Spleen (tissue), 11 donors: ENCODE measurements at regions not wholly inside any gene's neighbourhood (a gene's known extent, or its start where the extent isn't known, plus 50 kb on each side); places are given as distances from the start of the nearest gene placed in this dataset.

Experiments
- DNase-seq: peaks from one replicate; pipeline ENCODE4 v3.0.0-alpha.2; 2020
- H3K27ac ChIP-seq, 8 donors: fragments of 200-600 bp; sonication (generic) in 7 of 8; 1 replicate in 4 of 8; 2 replicates in 4 of 8; pipeline versions ENCODE4 v1.5.0 to v1.8.0; 2016 to 2021; ENCODE audit warnings: inconsistent platforms in 4 of 8, mild to moderate bottlenecking in 4 of 8, moderate library complexity in 1 of 8
- H3K27me3 ChIP-seq, 7 donors: fragments of 200-600 bp; sonication (generic) in 6 of 7; replicated peaks in 1 of 7; 1 replicate in 4 of 7; 2 replicates in 3 of 7; pipeline versions ENCODE4 v1.5.0 to v1.8.0; 2016 to 2021; ENCODE audit warnings: inconsistent platforms in 3 of 7, mild to moderate bottlenecking in 1 of 7
- H3K36me3 ChIP-seq, 6 donors: fragments of 200-600 bp; sonication (generic) in 5 of 6; 1 replicate in 4 of 6; 2 replicates in 2 of 6; pipeline versions ENCODE4 v1.5.0 to v1.8.0; 2016 to 2021; ENCODE audit warnings: inconsistent platforms in 2 of 6
- H3K4me1 ChIP-seq, 6 donors: fragments of 200-600 bp; sonication (generic) in 5 of 6; 1 replicate in 3 of 6; 2 replicates in 3 of 6; pipeline versions ENCODE4 v1.5.0 to v1.8.0; 2016 to 2021; ENCODE audit warnings: inconsistent platforms in 3 of 6
- H3K4me3 ChIP-seq, 8 donors: fragments of 200-600 bp; sonication (generic) in 7 of 8; 1 replicate in 4 of 8; 2 replicates in 4 of 8; pipeline versions ENCODE4 v1.5.0 to v1.8.0; 2016 to 2021; ENCODE audit warnings: inconsistent platforms in 4 of 8, mild to moderate bottlenecking in 4 of 8, moderate library complexity in 2 of 8
- H3K9me3 ChIP-seq, 8 donors: fragments of 200-600 bp; sonication (generic) in 7 of 8; 1 replicate in 4 of 8; 2 replicates in 4 of 8; pipeline versions ENCODE4 v1.5.0 to v1.8.0; 2016 to 2021; ENCODE audit warnings: inconsistent platforms in 4 of 8
- CTCF ChIP-seq, 11 experiments: fragments of 200-600 bp in 7 of 11; fragments of 450-650 bp in 4 of 11; sonication (generic) in 4 of 11; IDR thresholded peaks in 8 of 11; conservative IDR thresholded peaks in 3 of 11; 1 replicate in 7 of 11; 2 replicates in 4 of 11; pipeline versions ENCODE4 v1.4.0 to v1.8.0; 2016 to 2021; ENCODE audit warnings: antibody characterized with exemption in 11 of 11, inconsistent platforms in 4 of 11, mild to moderate bottlenecking in 1 of 11
- POLR2A ChIP-seq, 3 donors: fragments of 450-650 bp; IDR thresholded peaks; one replicate each; pipeline ENCODE4 v1.5.1; 2017; ENCODE audit warnings: antibody characterized with exemption in 3 of 3, mild to moderate bottlenecking in 1 of 3
- POLR2AphosphoS5 ChIP-seq, 3 donors: sonication (generic); formaldehyde crosslinking; IDR thresholded peaks; one replicate each; pipeline ENCODE4 v1.5.1; 2017; ENCODE audit warnings: antibody characterized with exemption in 3 of 3
- WGBS, 5 donors: extraction: QIAGEN DNeasy Blood & Tissue Kit in 3 of 5; methylation state at CpG; one replicate each; pipeline versions ENCODE4 v1.1.5 to v1.1.7; 2013 to 2018; 5-methylcytosine and 5-hydroxymethylcytosine counted together
- intact Hi-C: fragments of 100-400 bp; cut with DNase I; formaldehyde crosslinking; loops from one replicate; pipeline ENCODE4 v1.15.0; 2023; ENCODE audit warnings: low total_unique reads
- donor health status: healthy with polysubstance abuse.
- donor health status: DM: no; HTN: no; CAD: no; lungs with moderate emphysema.
- donor health status: DM: no; HTN: no; CAD: no.
- donor health status: Bipolar disorder and iron deficiency.
- donor health status: healthy.
- donor health status: DM: no; HTN: no; CAD: no.
- donor health status: DM: yes; HTN: yes; CAD: no.

DNA sequence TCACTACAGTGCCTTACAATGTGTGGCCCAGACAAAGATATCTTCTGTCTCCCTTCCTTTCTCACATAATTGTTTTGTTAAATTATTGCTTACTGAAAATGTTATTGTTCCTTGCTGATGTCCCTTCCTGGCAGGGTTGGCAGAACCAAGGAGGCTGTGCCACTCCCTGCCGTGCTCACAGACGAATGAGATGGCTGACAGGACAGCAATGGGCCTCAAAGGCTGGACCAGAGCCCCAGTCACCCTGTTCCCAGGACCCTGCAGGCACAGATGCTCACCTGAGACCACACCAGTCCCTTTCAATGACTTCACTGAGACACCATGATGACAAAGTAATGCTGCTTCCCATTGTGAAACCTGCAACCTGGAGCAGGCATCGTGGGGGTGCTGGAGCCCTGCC is 375.1 kb downstream of the HACE1 start:
- TF ChIP-seq POLR2A (IDR thresholded peaks at IDR 0.05) (no peak), CTCF (IDR thresholded peaks at IDR 0.05 in 8 of 11, conservative IDR thresholded peaks at IDR 0.05 in 3 of 11) (no peak), POLR2AphosphoS5 (IDR thresholded peaks at IDR 0.05) (no peak)
- intact Hi-C loops: no loop called here
- Histone ChIP-seq H3K36me3 (no peaks in the 10 kb centered on the region), H3K27ac (no peak overlapping the region), H3K4me3 (no peak overlapping the region), H3K27me3 (no peaks in the 10 kb centered on the region), H3K9me3 (no peaks in the 10 kb centered on the region), H3K4me1 (no peaks in the 10 kb centered on the region)
- WGBS, 5 donors: 64 to 82% (median 80%) methylated on average over 3 of the region's 3 CpGs
- DNase-seq: peak; percentile 33

- TF ChIP-seq POLR2A (IDR thresholded peaks at IDR 0.05) (no peak), POLR2AphosphoS5 (IDR thresholded peaks at IDR 0.05) (no peak), CTCF (IDR thresholded peaks at IDR 0.05 in 8 of 11, conservative IDR thresholded peaks at IDR 0.05 in 3 of 11) (no peak)
- Histone ChIP-seq H3K36me3 (no peaks in the 10 kb centered on the region), H3K27me3 (no peaks in the 10 kb centered on the region), H3K9me3 (no peaks in the 10 kb centered on the region), H3K4me3 (no peak overlapping the region), H3K4me1 (no peaks in the 10 kb centered on the region), H3K27ac (no peak overlapping the region)
- intact Hi-C loops: no loop called here
- DNase-seq: no peak
- 60 to 78% (median 67%) methylated on average over 1 of the region's 1 CpG for WGBS, 5 donors
Measured at GRCh38 chr6:104484191-104484590, 375.5 kb downstream of the HACE1 start.

DNA sequence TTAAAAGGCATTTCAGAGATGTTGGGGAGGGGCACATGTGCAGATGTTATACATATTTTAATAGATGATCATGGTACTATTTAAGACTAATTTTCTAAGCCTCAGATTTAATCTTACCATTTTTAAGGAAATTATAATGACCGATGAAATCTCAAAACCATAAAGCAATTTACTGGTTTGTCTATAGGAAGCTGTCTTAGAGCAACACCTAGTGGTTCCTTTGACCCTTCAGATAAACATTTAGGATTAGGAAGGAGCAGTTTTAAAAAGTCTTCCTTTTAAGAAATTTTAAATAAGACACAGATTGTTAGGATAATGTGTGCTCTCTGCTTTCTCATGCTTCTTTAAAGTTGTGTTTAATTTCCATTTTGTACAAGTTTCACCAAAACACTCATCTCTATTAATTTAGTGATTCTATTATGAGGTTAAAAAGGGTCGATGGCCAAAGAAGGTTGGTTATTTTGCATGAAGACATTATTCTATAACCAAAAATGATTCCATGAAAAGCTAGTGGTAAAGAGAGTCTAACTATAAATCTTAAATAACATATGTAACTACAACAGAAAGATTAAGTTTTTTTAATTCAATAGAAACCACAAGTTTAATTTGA is 376.4 kb downstream of the HACE1 start:
- 13 to 25% (median 22%) methylated on average over 2 of the region's 2 CpGs for WGBS, 5 donors
- no peak for DNase-seq
- TF ChIP-seq POLR2A (IDR thresholded peaks at IDR 0.05): no peak
- TF ChIP-seq POLR2AphosphoS5 (IDR thresholded peaks at IDR 0.05): no peak
- H3K9me3 ChIP-seq: no peaks in the 10 kb centered on the region
- no peak overlapping the region for H3K4me3 ChIP-seq
- H3K27ac ChIP-seq: no peak overlapping the region
- H3K36me3 ChIP-seq: no peaks in the 10 kb centered on the region
- no peaks in the 10 kb centered on the region for H3K4me1 ChIP-seq
- H3K27me3 ChIP-seq: no peaks in the 10 kb centered on the region
- intact Hi-C loops: no loop called here

- Histone ChIP-seq H3K27me3 (no peaks in the 10 kb centered on the region), H3K9me3 (no peaks in the 10 kb centered on the region), H3K4me1 (no peaks in the 10 kb centered on the region), H3K4me3 (no peak overlapping the region), H3K27ac (no peak overlapping the region), H3K36me3 (no peaks in the 10 kb centered on the region)
- no peak for DNase-seq
- intact Hi-C loops: no loop called here
- WGBS, 5 donors: 69 to 77% (median 74%) methylated on average over 2 of the region's 2 CpGs
- TF ChIP-seq POLR2A (IDR thresholded peaks at IDR 0.05) (no peak), CTCF (IDR thresholded peaks at IDR 0.05 in 8 of 11, conservative IDR thresholded peaks at IDR 0.05 in 3 of 11) (no peak), POLR2AphosphoS5 (IDR thresholded peaks at IDR 0.05) (no peak)
Measured at GRCh38 chr6:104477569-104477968, 382.1 kb downstream of the HACE1 start.

- no peak overlapping the region for H3K27ac ChIP-seq
- no peaks in the 10 kb centered on the region for H3K9me3 ChIP-seq
- H3K27me3 ChIP-seq: no peaks in the 10 kb centered on the region
- H3K4me3 ChIP-seq: no peak overlapping the region
- intact Hi-C loops: no loop called here
- DNase-seq: no peak
- 30 to 55% (median 49%) methylated on average over 4 of the region's 4 CpGs for WGBS, 5 donors
- H3K36me3 ChIP-seq: no peaks in the 10 kb centered on the region
- no peaks in the 10 kb centered on the region for H3K4me1 ChIP-seq
- TF ChIP-seq POLR2A (IDR thresholded peaks at IDR 0.05) (no peak), POLR2AphosphoS5 (IDR thresholded peaks at IDR 0.05) (no peak), CTCF (IDR thresholded peaks at IDR 0.05 in 8 of 11, conservative IDR thresholded peaks at IDR 0.05 in 3 of 11) (no peak)
Measured at GRCh38 chr6:104473021-104473429, 386.7 kb downstream of the HACE1 start.
